Parathyroid adenoma (tissue), 2 donors: ENCODE measurements at regions not wholly inside any gene's neighbourhood (a gene's known extent, or its start where the extent isn't known, plus 50 kb on each side); places are given as distances from the start of the nearest gene placed in this dataset.

Experiments used
- H2AFZ ChIP-seq: fragments of 300-600 bp; sonication (generic); one replicate; pipeline ENCODE4 v1.7.0; 2017; ENCODE audit warnings: antibody characterized with exemption, mild to moderate bottlenecking
- H3K27ac ChIP-seq: fragments of 300-600 bp; sonication (generic); one replicate; pipeline ENCODE4 v1.7.0; 2017
- H3K27me3 ChIP-seq: fragments of 300-600 bp; sonication (generic); one replicate; pipeline ENCODE4 v1.7.0; 2017; ENCODE audit warnings: low read length; ENCODE audit not compliant: control insufficient read depth, insufficient read depth
- H3K36me3 ChIP-seq: fragments of 300-600 bp; sonication (generic); one replicate; pipeline ENCODE4 v1.7.0; 2017; ENCODE audit warnings: low read length; ENCODE audit not compliant: control insufficient read depth, insufficient read depth
- H3K4me1 ChIP-seq: fragments of 300-600 bp; sonication (generic); one replicate; pipeline ENCODE4 v1.7.0; 2017; ENCODE audit warnings: control low read depth
- H3K4me2 ChIP-seq: fragments of 300-600 bp; sonication (generic); one replicate; pipeline ENCODE4 v1.7.0; 2017; ENCODE audit warnings: low read length
- H3K4me3 ChIP-seq: fragments of 300-600 bp; sonication (generic); one replicate; pipeline ENCODE4 v1.7.0; 2017; ENCODE audit warnings: low read depth, low read length
- H3K79me2 ChIP-seq: fragments of 300-600 bp; sonication (generic); one replicate; pipeline ENCODE4 v1.7.0; 2017; ENCODE audit warnings: control low read depth
- H3K9ac ChIP-seq: fragments of 300-600 bp; sonication (generic); one replicate; pipeline ENCODE4 v1.7.0; 2017; ENCODE audit warnings: mild to moderate bottlenecking
- H3K9me3 ChIP-seq: fragments of 300-600 bp; sonication (generic); one replicate; pipeline ENCODE4 v1.7.0; 2017; ENCODE audit warnings: low read length; ENCODE audit not compliant: control insufficient read depth
- CTCF ChIP-seq: fragments of 300-600 bp; sonication (generic); IDR thresholded peaks from one replicate; pipeline ENCODE4 v1.7.0; 2017; ENCODE audit warnings: antibody characterized with exemption, mild to moderate bottlenecking
- donor health status: primary hyperparathyroidism.

DNA sequence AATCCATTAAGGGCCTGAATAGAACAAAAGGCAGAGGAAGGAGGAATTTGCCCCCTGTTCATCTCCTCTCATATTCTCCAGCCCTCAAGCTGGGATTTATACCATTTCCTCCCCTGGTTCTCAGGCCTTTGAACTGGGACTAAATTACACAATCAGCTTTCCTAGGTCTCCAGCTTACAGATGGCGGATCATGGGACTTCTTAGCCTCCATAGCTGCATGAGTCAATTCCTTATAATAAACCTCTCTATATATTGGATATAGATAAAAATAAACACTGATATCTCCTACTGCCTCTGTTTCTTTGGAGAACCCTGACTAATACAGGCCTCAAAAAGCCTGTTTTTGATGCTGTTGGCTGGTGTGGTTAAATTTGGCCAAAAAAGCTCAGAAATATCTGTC, 84.5 kb upstream of the TMEM108 start:
- H3K9me3 ChIP-seq: no peaks in the 10 kb centered on the region
- H3K4me2 ChIP-seq: no peak overlapping the region
- H3K4me1 ChIP-seq: no peaks in the 10 kb centered on the region
- no peak overlapping the region for H3K27ac ChIP-seq
- no peaks in the 10 kb centered on the region for H3K79me2 ChIP-seq
- H3K9ac ChIP-seq: no peak overlapping the region
- H3K36me3 ChIP-seq: no peaks in the 10 kb centered on the region
- no peak overlapping the region for H2AFZ ChIP-seq
- TF ChIP-seq CTCF: no peak
- H3K27me3 ChIP-seq: no peaks in the 10 kb centered on the region
- H3K4me3 ChIP-seq: no peak overlapping the region

GRCh38 chr3:132927896-132928295, 110.3 kb upstream of the TMEM108 start:
- Histone ChIP-seq H3K4me1 (no peaks in the 10 kb centered on the region), H3K27me3 (no peaks in the 10 kb centered on the region), H3K9me3 (no peaks in the 10 kb centered on the region), H3K4me3 (no peak overlapping the region), H3K36me3 (no peaks in the 10 kb centered on the region), H2AFZ (no peak overlapping the region), H3K9ac (no peak overlapping the region), H3K4me2 (no peak overlapping the region), H3K79me2 (no peaks in the 10 kb centered on the region), H3K27ac (no peak overlapping the region)
- TF ChIP-seq CTCF: no peak

DNA sequence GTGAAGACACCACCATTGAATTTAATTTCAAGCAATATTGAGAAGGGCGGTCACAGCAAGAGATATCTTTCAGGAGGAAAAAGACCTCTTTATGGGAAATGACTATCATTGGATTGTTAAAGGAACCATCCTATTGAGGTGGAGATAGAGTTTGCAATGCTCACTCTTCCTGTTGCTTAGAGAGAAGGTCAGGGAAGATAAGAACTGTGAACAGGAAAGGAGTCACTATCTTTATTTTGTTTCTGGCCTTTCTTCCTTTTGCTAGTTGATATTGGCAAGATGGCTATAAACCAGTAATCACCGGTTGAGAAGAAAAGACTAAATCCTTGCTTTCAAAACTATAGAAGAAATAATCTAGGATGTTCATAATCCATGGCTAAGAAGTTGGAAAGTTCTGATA, 112.1 kb upstream of the TMEM108 start:
- H3K4me3 ChIP-seq: no peak overlapping the region
- no peak for TF ChIP-seq CTCF
- H2AFZ ChIP-seq: no peak overlapping the region
- H3K27me3 ChIP-seq: no peaks in the 10 kb centered on the region
- H3K36me3 ChIP-seq: no peaks in the 10 kb centered on the region
- H3K9ac ChIP-seq: no peak overlapping the region
- H3K9me3 ChIP-seq: no peaks in the 10 kb centered on the region
- no peak overlapping the region for H3K4me2 ChIP-seq
- H3K79me2 ChIP-seq: no peaks in the 10 kb centered on the region
- H3K4me1 ChIP-seq: no peaks in the 10 kb centered on the region
- no peak overlapping the region for H3K27ac ChIP-seq

DNA sequence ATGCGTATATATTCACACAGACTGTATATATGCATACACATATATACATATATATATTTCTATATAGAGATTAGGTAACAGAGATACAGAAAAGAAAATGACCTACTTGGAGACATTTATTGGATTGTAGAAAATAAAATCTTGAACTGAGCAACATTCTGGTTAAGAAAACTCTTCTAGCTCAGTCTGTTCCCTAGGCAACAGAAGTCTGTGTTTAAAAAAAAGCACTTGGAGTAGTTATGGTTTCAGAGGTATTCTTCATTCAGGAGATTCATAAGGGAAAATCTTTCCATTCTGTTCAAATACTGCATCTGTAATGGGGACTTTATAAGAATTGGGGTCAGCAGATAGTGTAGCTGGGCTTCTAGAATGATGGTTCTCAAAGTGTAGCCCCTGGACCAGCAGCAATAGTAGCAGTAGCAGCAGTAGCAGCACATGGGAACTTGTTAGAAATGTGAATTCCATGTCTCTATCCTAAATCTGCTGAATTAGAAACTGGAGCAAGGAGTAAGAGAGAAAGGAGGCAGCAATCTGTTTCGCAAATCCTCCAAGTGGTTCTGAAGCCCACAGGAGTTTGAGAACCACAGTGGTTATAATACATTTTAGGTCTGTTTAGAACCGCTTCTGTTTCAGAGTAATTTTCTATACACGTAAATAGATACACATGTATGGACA, 112.8 kb upstream of the TMEM108 start:
- TF ChIP-seq CTCF: no peak

DNA sequence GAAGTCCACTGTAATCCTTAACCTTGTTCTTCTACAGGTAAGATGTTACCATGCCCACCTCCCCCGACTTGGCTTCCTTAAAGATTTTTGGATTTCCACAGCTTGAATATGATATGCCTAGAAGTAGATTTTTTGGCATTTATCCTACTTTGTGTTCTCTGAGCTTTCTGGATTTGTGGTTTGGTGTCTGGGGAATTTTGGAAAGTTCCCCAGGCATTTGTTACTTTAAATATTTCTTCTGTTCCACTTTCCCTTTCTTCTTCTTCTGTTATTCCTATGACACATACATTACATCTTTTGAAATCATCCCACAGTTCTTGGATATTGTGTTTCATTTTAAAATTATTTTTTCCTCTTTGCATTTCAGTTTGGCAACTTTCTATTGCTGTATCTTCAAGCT, 122.1 kb upstream of the TMEM108 start:
- TF ChIP-seq CTCF: no peak
- no peaks in the 10 kb centered on the region for H3K79me2 ChIP-seq
- H3K4me2 ChIP-seq: no peak overlapping the region

More for the DNA sequence above, 112.8 kb upstream of the TMEM108 start:
- Histone ChIP-seq H3K27ac (no peak overlapping the region), H2AFZ (no peak overlapping the region), H3K27me3 (no peaks in the 10 kb centered on the region), H3K36me3 (no peaks in the 10 kb centered on the region), H3K9ac (no peak overlapping the region), H3K79me2 (no peaks in the 10 kb centered on the region), H3K4me2 (no peak overlapping the region), H3K4me3 (no peak overlapping the region), H3K9me3 (no peaks in the 10 kb centered on the region), H3K4me1 (no peaks in the 10 kb centered on the region)

More for the DNA sequence above, 122.1 kb upstream of the TMEM108 start:
- Histone ChIP-seq H3K4me1 (no peaks in the 10 kb centered on the region), H2AFZ (no peak overlapping the region), H3K4me3 (no peak overlapping the region), H3K36me3 (no peaks in the 10 kb centered on the region), H3K27me3 (no peaks in the 10 kb centered on the region), H3K9ac (no peak overlapping the region), H3K9me3 (no peaks in the 10 kb centered on the region), H3K27ac (no peak overlapping the region)
